ENCODE measurements at regions not wholly inside any gene's neighbourhood (a gene's known extent, or its start where the extent isn't known, plus 50 kb on each side); places are given as distances from the start of the nearest gene placed in this dataset.

DNA sequence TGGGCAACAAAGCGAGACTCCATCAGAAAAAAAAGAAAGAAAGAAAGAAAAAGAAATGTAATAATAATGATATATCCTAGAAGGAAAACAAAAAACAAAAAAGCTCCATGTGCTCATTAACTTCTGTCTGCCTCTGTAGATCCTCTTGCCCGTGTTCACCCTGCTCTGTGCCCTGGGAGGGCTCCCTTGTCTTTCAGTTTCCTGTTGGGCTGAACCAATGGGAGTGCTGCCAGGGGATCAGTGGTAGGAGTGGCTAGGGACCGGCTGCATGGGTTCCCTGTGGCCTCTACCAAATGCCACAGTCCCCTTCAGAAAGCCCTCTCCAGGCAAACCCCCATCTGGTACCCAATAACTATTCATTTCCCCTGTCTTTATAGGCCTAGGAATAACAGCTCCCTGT lies 51.8 kb upstream of the PARD3 start:
- DNase-seq: no peak
